Endodermal cell (in vitro differentiated cells): ENCODE measurements at regions not wholly inside any gene's neighbourhood (a gene's known extent, or its start where the extent isn't known, plus 50 kb on each side); places are given as distances from the start of the nearest gene placed in this dataset.
"Not testable (repeated sequence)": the region's sequence is repeated elsewhere in the genome, so short reads cannot be mapped to it uniquely, and the experiment has no call there.

Experiments used
- DNase-seq: peaks from one replicate; pipeline ENCODE4 v3.0.0-alpha.2; 2017
- H3K27ac ChIP-seq: 2 replicates; pipeline ENCODE4 v1.5.1; 2013; ENCODE audit warnings: mild to moderate bottlenecking, low read depth, low read length, moderate library complexity
- H3K27me3 ChIP-seq: 2 replicates; pipeline ENCODE4 v1.6.1; 2013; ENCODE audit warnings: mild to moderate bottlenecking, low read length, moderate library complexity; ENCODE audit not compliant: insufficient read depth, control insufficient read depth, poor library complexity, severe bottlenecking
- H3K36me3 ChIP-seq: 2 replicates; pipeline ENCODE4 v1.7.0; 2013; ENCODE audit warnings: mild to moderate bottlenecking, low read length, moderate library complexity; ENCODE audit not compliant: control insufficient read depth, insufficient read depth
- H3K4me1 ChIP-seq: one replicate; pipeline ENCODE4 v1.7.0; 2013; ENCODE audit warnings: low read length; ENCODE audit not compliant: control insufficient read depth, insufficient read depth
- H3K4me3 ChIP-seq: 2 replicates; pipeline ENCODE4 v1.5.1; 2013; ENCODE audit warnings: mild to moderate bottlenecking, low read length, moderate library complexity
- H3K9ac ChIP-seq: 2 replicates; pipeline ENCODE4 v1.6.1; 2013; ENCODE audit warnings: mild to moderate bottlenecking, low read length, moderate library complexity; ENCODE audit not compliant: poor library complexity, severe bottlenecking; ENCODE audit errors: extremely low read depth
- H3K9me3 ChIP-seq: 2 replicates; pipeline ENCODE4 v1.6.1; 2013; ENCODE audit warnings: mild to moderate bottlenecking, low read length, moderate library complexity; ENCODE audit not compliant: control insufficient read depth
- H3K27ac Mint-ChIP-seq: 2 replicates; pipeline ENCODE4 v1.8.0; 2020; ENCODE audit warnings: mixed read lengths
- H3K27me3 Mint-ChIP-seq: 2 replicates; pipeline ENCODE4 v1.8.0; 2021; ENCODE audit warnings: mild to moderate bottlenecking, mixed read lengths; ENCODE audit not compliant: insufficient read depth
- H3K36me3 Mint-ChIP-seq: 2 replicates; pipeline ENCODE4 v1.8.0; 2020; ENCODE audit warnings: low read depth, mixed read lengths
- H3K4me1 Mint-ChIP-seq: 2 replicates; pipeline ENCODE4 v1.8.0; 2020; ENCODE audit warnings: mixed read lengths
- H3K4me3 Mint-ChIP-seq: 2 replicates; pipeline ENCODE4 v1.8.0; 2020; ENCODE audit warnings: mild to moderate bottlenecking, moderate library complexity, mixed read lengths
- H3K9me3 Mint-ChIP-seq: 2 replicates; pipeline ENCODE4 v1.8.0; 2020; ENCODE audit warnings: mild to moderate bottlenecking, mixed read lengths
- WGBS, 2 experiments: methylation state at CpG; one replicate each; pipeline versions ENCODE4 v1.1.5 to v1.1.7; 2013; ENCODE audit warnings: missing lambda C conversion rate in 2 of 2, mixed read lengths in 1 of 2; ENCODE audit not compliant: insufficient coverage in 1 of 2, insufficient read length in 1 of 2; 5-methylcytosine and 5-hydroxymethylcytosine counted together
- TF ChIP-seq, protein P1 (sequence below): fragments of 200-600 bp; sonication (generic); conservative IDR thresholded peaks from 2 replicates; pipeline ENCODE4 v1.5.0; 2021; ENCODE audit warnings: antibody characterized with exemption, mild to moderate bottlenecking

DNA sequence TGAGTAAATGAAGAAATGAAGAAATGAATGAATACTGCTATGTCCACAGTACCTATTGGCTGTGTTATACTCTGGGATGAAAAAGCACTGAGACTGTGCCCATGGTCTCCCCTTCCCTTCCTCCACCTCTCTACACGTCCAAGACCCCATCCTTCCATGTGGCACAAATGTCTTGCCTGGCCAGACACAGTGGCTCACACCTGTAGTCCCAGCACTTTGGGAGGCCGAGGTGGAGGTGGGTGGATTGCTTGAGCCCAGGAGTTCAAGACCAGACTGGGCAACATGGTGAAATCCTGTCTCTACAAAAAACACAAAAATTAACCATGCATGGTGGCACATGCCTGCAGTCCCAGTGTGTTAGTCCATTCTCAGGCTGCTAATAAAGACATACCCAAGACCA, 200.1 kb downstream of the FAM43A start:
- TF ChIP-seq, protein P1, sequence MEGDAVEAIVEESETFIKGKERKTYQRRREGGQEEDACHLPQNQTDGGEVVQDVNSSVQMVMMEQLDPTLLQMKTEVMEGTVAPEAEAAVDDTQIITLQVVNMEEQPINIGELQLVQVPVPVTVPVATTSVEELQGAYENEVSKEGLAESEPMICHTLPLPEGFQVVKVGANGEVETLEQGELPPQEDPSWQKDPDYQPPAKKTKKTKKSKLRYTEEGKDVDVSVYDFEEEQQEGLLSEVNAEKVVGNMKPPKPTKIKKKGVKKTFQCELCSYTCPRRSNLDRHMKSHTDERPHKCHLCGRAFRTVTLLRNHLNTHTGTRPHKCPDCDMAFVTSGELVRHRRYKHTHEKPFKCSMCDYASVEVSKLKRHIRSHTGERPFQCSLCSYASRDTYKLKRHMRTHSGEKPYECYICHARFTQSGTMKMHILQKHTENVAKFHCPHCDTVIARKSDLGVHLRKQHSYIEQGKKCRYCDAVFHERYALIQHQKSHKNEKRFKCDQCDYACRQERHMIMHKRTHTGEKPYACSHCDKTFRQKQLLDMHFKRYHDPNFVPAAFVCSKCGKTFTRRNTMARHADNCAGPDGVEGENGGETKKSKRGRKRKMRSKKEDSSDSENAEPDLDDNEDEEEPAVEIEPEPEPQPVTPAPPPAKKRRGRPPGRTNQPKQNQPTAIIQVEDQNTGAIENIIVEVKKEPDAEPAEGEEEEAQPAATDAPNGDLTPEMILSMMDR = no peak
- 97% methylated on average over 2 of the region's 2 CpGs; no CpG with 5 or more reads in 1 of the 2 experiments for WGBS, 2 experiments
- Mint-ChIP-seq H3K4me3 (no peak overlapping the region), H3K27me3 (peaks cover 4% of the 10 kb centered on the region), H3K36me3 (no peaks in the 10 kb centered on the region), H3K27ac (no peak overlapping the region), H3K9me3 (peaks cover 29% of the 10 kb centered on the region), H3K4me1 (no peaks in the 10 kb centered on the region)
- Histone ChIP-seq H3K9ac (no peak overlapping the region), H3K27me3 (no peaks in the 10 kb centered on the region), H3K36me3 (no peaks in the 10 kb centered on the region), H3K9me3 (peaks cover 16% of the 10 kb centered on the region), H3K27ac (no peak overlapping the region), H3K4me3 (no peak overlapping the region), H3K4me1 (no peaks in the 10 kb centered on the region)
- peak; percentile 5 for DNase-seq

DNA sequence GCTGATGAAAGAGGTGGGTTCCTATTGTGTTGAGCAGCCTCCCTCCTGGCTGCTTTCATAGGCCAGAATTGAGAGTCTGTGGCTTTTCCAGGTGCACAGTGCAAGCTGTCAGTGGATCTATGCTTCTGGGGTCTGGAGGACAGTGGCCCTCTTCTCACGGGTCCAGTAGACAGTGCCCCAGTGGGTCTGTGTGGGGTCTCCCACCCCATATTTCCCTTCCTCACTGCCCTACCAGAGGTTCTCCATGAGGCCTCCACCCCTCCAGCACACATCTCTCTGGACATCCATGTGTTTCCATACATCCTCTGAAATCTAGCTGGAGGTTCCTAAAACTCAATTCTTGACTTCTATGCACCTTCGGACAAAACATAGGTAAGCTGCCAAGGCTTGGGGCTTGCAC, 201.2 kb downstream of the FAM43A start:
- peaks cover 16% of the 10 kb centered on the region for H3K9me3 ChIP-seq
- no peak overlapping the region for H3K27ac ChIP-seq
- H3K36me3 ChIP-seq = no peaks in the 10 kb centered on the region
- H3K4me1 Mint-ChIP-seq = no peaks in the 10 kb centered on the region
- H3K27ac Mint-ChIP-seq = no peak overlapping the region
- H3K27me3 Mint-ChIP-seq = peaks cover 4% of the 10 kb centered on the region
- no peaks in the 10 kb centered on the region for H3K27me3 ChIP-seq
- DNase-seq = no peak
- no peak overlapping the region for H3K4me3 ChIP-seq
- peaks cover 29% of the 10 kb centered on the region for H3K9me3 Mint-ChIP-seq
- H3K36me3 Mint-ChIP-seq = no peaks in the 10 kb centered on the region
- TF ChIP-seq, protein P1 = no peak
- no peaks in the 10 kb centered on the region for H3K4me1 ChIP-seq
- 85 to 90% methylated on average over 2 of the region's 2 CpGs for WGBS, 2 experiments
- H3K9ac ChIP-seq = no peak overlapping the region
- H3K4me3 Mint-ChIP-seq = no peak overlapping the region

DNA sequence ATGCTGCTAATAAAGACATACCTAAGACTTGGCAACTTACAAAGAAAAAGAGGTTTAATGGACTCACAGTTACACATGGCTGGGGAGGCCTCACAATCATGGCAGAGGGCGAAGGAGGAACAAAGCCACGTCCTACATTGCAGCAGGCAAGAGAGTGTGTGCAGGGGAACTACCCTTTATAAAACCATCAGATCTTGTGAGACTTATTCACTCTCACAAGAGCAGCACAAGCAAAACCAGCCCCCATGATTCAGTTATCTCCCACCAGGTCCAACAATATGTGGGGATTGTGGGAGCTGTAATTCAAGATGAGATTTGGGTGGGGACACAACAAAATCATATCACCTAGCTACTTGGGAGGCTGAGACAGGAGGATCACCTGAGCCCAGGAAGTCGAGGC, 202.4 kb downstream of the FAM43A start:
- WGBS, 2 experiments = 61 to 100% methylated on average over 2 to 3 of the region's 3 CpGs
- not testable (repeated sequence) for H3K4me1 Mint-ChIP-seq, H3K4me1 ChIP-seq, H3K36me3 ChIP-seq, H3K4me3 ChIP-seq, H3K36me3 Mint-ChIP-seq, H3K27ac Mint-ChIP-seq, H3K27ac ChIP-seq, H3K9ac ChIP-seq, H3K27me3 ChIP-seq, H3K27me3 Mint-ChIP-seq, H3K4me3 Mint-ChIP-seq
- DNase-seq = peak; percentile 12
- peaks cover 16% of the 10 kb centered on the region for H3K9me3 ChIP-seq
- H3K9me3 Mint-ChIP-seq = peaks cover 30% of the 10 kb centered on the region

DNA sequence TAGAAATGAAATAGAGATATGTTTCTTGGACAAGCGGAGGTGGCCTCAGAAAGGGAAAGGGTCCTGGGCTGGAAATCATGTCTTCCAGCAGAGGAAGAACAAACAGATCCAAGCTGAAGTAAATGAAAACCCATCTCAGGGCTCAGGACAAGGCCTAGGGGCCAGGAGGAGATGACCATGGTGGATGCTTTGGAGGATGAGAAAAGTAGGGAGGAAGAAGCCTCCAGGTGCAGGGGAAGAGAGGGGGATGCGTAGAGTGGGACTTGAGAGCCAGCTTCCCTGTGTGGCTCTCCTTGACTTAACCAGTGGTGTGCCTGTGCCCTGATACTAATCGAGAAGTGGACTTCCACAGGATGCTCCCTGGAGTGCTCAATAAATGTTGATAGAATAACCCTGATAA, 203.2 kb downstream of the FAM43A start:
- no peaks in the 10 kb centered on the region for H3K36me3 Mint-ChIP-seq
- peak; percentile 16 for DNase-seq
- peaks cover 8% of the 10 kb centered on the region for H3K9me3 ChIP-seq
- H3K4me3 ChIP-seq = no peak overlapping the region
- no peaks in the 10 kb centered on the region for H3K4me1 Mint-ChIP-seq
- H3K4me1 ChIP-seq = no peaks in the 10 kb centered on the region
- TF ChIP-seq, protein P1 = no peak
- no peaks in the 10 kb centered on the region for H3K36me3 ChIP-seq
- no peak overlapping the region for H3K9ac ChIP-seq
- H3K27ac ChIP-seq = no peak overlapping the region
- H3K9me3 Mint-ChIP-seq = peaks cover 26% of the 10 kb centered on the region
- no peak overlapping the region for H3K27ac Mint-ChIP-seq
- WGBS, 2 experiments = 87 to 91% methylated on average over 3 of the region's 3 CpGs
- no peaks in the 10 kb centered on the region for H3K27me3 ChIP-seq
- H3K27me3 Mint-ChIP-seq = peaks cover 6% of the 10 kb centered on the region
- H3K4me3 Mint-ChIP-seq = no peak overlapping the region
